Activated T-cell treated with anti-CD3 and anti-CD28 coated beads, Interleukin-2, amount 50 U/mL, for 4 hours (primary cell): ENCODE measurements at regions not wholly inside any gene's neighbourhood (a gene's known extent, or its start where the extent isn't known, plus 50 kb on each side); places are given as distances from the start of the nearest gene placed in this dataset.
"Not testable (repeated sequence)": the region's sequence is repeated elsewhere in the genome, so short reads cannot be mapped to it uniquely, and the experiment has no call there.

Experiments used
- ATAC-seq, 2 donors: fragments of 200-7000 bp; cut with Tn5 transposase; one replicate each; pipeline ENCODE4 v1.10.0; 2021
- DNase-seq: peaks from one replicate; pipeline ENCODE4 v3.0.0-alpha.2; 2020
- H3K27me3 Mint-ChIP-seq: one replicate; pipeline ENCODE4 v1.8.0; 2021; ENCODE audit warnings: low read depth, mixed read lengths
- H3K36me3 Mint-ChIP-seq: one replicate; pipeline ENCODE4 v1.8.0; 2022; ENCODE audit warnings: mixed read lengths; ENCODE audit not compliant: insufficient read depth
- H3K4me1 Mint-ChIP-seq: one replicate; pipeline ENCODE4 v1.8.0; 2021; ENCODE audit warnings: low read depth, mixed read lengths
- H3K4me3 Mint-ChIP-seq: one replicate; pipeline ENCODE4 v1.8.0; 2021; ENCODE audit warnings: mild to moderate bottlenecking, moderate library complexity, mixed read lengths
- H3K9me3 Mint-ChIP-seq: one replicate; pipeline ENCODE4 v1.8.0; 2021; ENCODE audit warnings: mixed read lengths

- ATAC-seq, result no peak
- no peak for DNase-seq
- Mint-ChIP-seq H3K4me1 (no peaks in the 10 kb centered on the region), H3K36me3 (no peaks in the 10 kb centered on the region), H3K27me3 (no peaks in the 10 kb centered on the region), H3K9me3 (no peaks in the 10 kb centered on the region), H3K4me3 (no peak overlapping the region)
Measured at GRCh38 chr10:10067644-10068043, 950.0 kb upstream of the CELF2 start.

- DNase-seq, H3K9me3 Mint-ChIP-seq, H3K4me3 Mint-ChIP-seq, H3K27me3 Mint-ChIP-seq, H3K36me3 Mint-ChIP-seq, H3K4me1 Mint-ChIP-seq, ATAC-seq: not testable (repeated sequence)
Measured at GRCh38 chr10:10074847-10075246, 942.8 kb upstream of the CELF2 start.

- ATAC-seq (no peak), DNase-seq (no peak)
- Mint-ChIP-seq H3K9me3 (peaks cover 3% of the 10 kb centered on the region), H3K27me3 (peaks cover 9% of the 10 kb centered on the region), H3K4me3 (no peak overlapping the region), H3K36me3 (no peaks in the 10 kb centered on the region), H3K4me1 (no peaks in the 10 kb centered on the region)
Measured at GRCh38 chr10:10078446-10078845, 939.2 kb upstream of the CELF2 start.

GRCh38 chr10:10092581-10092980 is 925.1 kb upstream of the CELF2 start:
- ATAC-seq, result no peak
- DNase-seq, result no peak
- Mint-ChIP-seq H3K27me3 (no peaks in the 10 kb centered on the region), H3K4me3 (no peak overlapping the region), H3K4me1 (no peaks in the 10 kb centered on the region), H3K36me3 (no peaks in the 10 kb centered on the region), H3K9me3 (no peaks in the 10 kb centered on the region)

GRCh38 chr10:10093021-10093420 is 924.7 kb upstream of the CELF2 start:
- no peaks in the 10 kb centered on the region for H3K27me3 Mint-ChIP-seq
- no peaks in the 10 kb centered on the region for H3K9me3 Mint-ChIP-seq
- no peak overlapping the region for H3K4me3 Mint-ChIP-seq
- no peaks in the 10 kb centered on the region for H3K4me1 Mint-ChIP-seq
- ATAC-seq (no peak), DNase-seq (no peak)
- no peaks in the 10 kb centered on the region for H3K36me3 Mint-ChIP-seq

GRCh38 chr10:10094691-10095090 is 923.0 kb upstream of the CELF2 start:
- Mint-ChIP-seq H3K36me3 (no peaks in the 10 kb centered on the region), H3K27me3 (no peaks in the 10 kb centered on the region), H3K9me3 (peaks cover 2% of the 10 kb centered on the region), H3K4me3 (no peak overlapping the region), H3K4me1 (no peaks in the 10 kb centered on the region)
- ATAC-seq (no peak), DNase-seq (no peak)

GRCh38 chr10:10096296-10096695 is 921.4 kb upstream of the CELF2 start:
- Mint-ChIP-seq H3K4me3 (no peak overlapping the region), H3K9me3 (peaks cover 9% of the 10 kb centered on the region), H3K36me3 (no peaks in the 10 kb centered on the region), H3K4me1 (no peaks in the 10 kb centered on the region), H3K27me3 (no peaks in the 10 kb centered on the region)
- ATAC-seq (no peak), DNase-seq (no peak)

GRCh38 chr10:10096898-10097297 is 920.8 kb upstream of the CELF2 start:
- Mint-ChIP-seq H3K36me3 (no peaks in the 10 kb centered on the region), H3K4me3 (no peak overlapping the region), H3K9me3 (peaks cover 9% of the 10 kb centered on the region), H3K4me1 (no peaks in the 10 kb centered on the region), H3K27me3 (no peaks in the 10 kb centered on the region)
- DNase-seq (no peak), ATAC-seq (no peak)

- ATAC-seq, result no peak
- H3K36me3 Mint-ChIP-seq, result no peaks in the 10 kb centered on the region
- H3K9me3 Mint-ChIP-seq, result peaks cover 9% of the 10 kb centered on the region
- no peak for DNase-seq
- peaks cover 5% of the 10 kb centered on the region for H3K27me3 Mint-ChIP-seq
- H3K4me1 Mint-ChIP-seq, result no peaks in the 10 kb centered on the region
- H3K4me3 Mint-ChIP-seq, result no peak overlapping the region
Measured at GRCh38 chr10:10101106-10101505, 916.6 kb upstream of the CELF2 start.

GRCh38 chr10:10110844-10111490 is 906.7 kb upstream of the CELF2 start:
- no peaks in the 10 kb centered on the region for H3K4me1 Mint-ChIP-seq
- H3K27me3 Mint-ChIP-seq, result no peaks in the 10 kb centered on the region
- H3K9me3 Mint-ChIP-seq, result peaks cover 4% of the 10 kb centered on the region
- ATAC-seq (no peak), DNase-seq (no peak)
- H3K36me3 Mint-ChIP-seq, result no peaks in the 10 kb centered on the region
- H3K4me3 Mint-ChIP-seq, result no peak overlapping the region

GRCh38 chr10:10118131-10118530 is 899.5 kb upstream of the CELF2 start:
- no peaks in the 10 kb centered on the region for H3K4me1 Mint-ChIP-seq
- no peaks in the 10 kb centered on the region for H3K27me3 Mint-ChIP-seq
- DNase-seq (no peak), ATAC-seq (no peak)
- no peak overlapping the region for H3K4me3 Mint-ChIP-seq
- no peaks in the 10 kb centered on the region for H3K36me3 Mint-ChIP-seq
- H3K9me3 Mint-ChIP-seq, result peaks cover 8% of the 10 kb centered on the region

- ATAC-seq (no peak), DNase-seq (no peak)
- H3K4me3 Mint-ChIP-seq, result no peak overlapping the region
Measured at GRCh38 chr10:10120671-10121070, 897.0 kb upstream of the CELF2 start.

GRCh38 chr10:10125676-10126075 is 892.0 kb upstream of the CELF2 start:
- ATAC-seq (no peak), DNase-seq (no peak)
- Mint-ChIP-seq H3K27me3 (no peaks in the 10 kb centered on the region), H3K9me3 (no peaks in the 10 kb centered on the region), H3K36me3 (no peaks in the 10 kb centered on the region), H3K4me3 (no peak overlapping the region), H3K4me1 (no peaks in the 10 kb centered on the region)

More at GRCh38 chr10:10120671-10121070, 897.0 kb upstream of the CELF2 start:
- H3K36me3 Mint-ChIP-seq, result no peaks in the 10 kb centered on the region
- no peaks in the 10 kb centered on the region for H3K4me1 Mint-ChIP-seq
- H3K27me3 Mint-ChIP-seq, result no peaks in the 10 kb centered on the region
- peaks cover 4% of the 10 kb centered on the region for H3K9me3 Mint-ChIP-seq

GRCh38 chr10:10126218-10126617 is 891.5 kb upstream of the CELF2 start:
- no peaks in the 10 kb centered on the region for H3K36me3 Mint-ChIP-seq
- H3K4me3 Mint-ChIP-seq, result no peak overlapping the region
- no peaks in the 10 kb centered on the region for H3K4me1 Mint-ChIP-seq
- H3K9me3 Mint-ChIP-seq, result no peaks in the 10 kb centered on the region
- no peaks in the 10 kb centered on the region for H3K27me3 Mint-ChIP-seq
- ATAC-seq (no peak), DNase-seq (no peak)

- Mint-ChIP-seq H3K9me3 (no peaks in the 10 kb centered on the region), H3K4me3 (no peak overlapping the region), H3K27me3 (no peaks in the 10 kb centered on the region), H3K36me3 (no peaks in the 10 kb centered on the region), H3K4me1 (no peaks in the 10 kb centered on the region)
- ATAC-seq (no peak), DNase-seq (no peak)
Measured at GRCh38 chr10:10128387-10128786, 889.3 kb upstream of the CELF2 start.

- Mint-ChIP-seq H3K9me3 (no peaks in the 10 kb centered on the region), H3K36me3 (no peaks in the 10 kb centered on the region), H3K4me3 (no peak overlapping the region), H3K27me3 (no peaks in the 10 kb centered on the region), H3K4me1 (no peaks in the 10 kb centered on the region)
- no peak for DNase-seq
- no peak for ATAC-seq
Measured at GRCh38 chr10:10130686-10131085, 887.0 kb upstream of the CELF2 start.
